Inferior parietal cortex (tissue), 1 donor: ENCODE measurements at regions not wholly inside any gene's neighbourhood (a gene's known extent, or its start where the extent isn't known, plus 50 kb on each side); places are given as distances from the start of the nearest gene placed in this dataset.
"Not testable (repeated sequence)": the region's sequence is repeated elsewhere in the genome, so short reads cannot be mapped to it uniquely, and the experiment has no call there.

Source experiments
- DNase-seq: peaks from one replicate; pipeline ENCODE4 v3.0.0-alpha.2; 2016; ENCODE audit errors: extremely low spot score

DNA sequence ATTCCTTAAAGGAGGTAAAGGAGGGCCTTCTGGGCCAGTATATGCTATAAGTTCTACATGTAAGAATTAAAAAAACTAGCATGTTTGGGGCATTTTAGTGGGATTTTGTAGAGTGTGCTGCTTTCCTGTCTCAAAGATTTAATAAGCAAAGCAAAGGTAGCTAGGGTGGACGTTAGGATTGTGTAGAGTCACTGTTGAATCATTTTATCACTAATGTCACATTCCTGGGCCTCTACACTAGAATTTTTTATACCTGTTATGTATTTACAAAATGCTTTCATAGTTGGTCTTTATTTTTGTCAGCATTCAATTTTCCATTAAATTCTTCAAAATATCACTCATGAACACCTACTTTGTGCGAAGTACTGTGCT lies 139.4 kb upstream of the PHYHIPL start:
- no peak for DNase-seq

DNA sequence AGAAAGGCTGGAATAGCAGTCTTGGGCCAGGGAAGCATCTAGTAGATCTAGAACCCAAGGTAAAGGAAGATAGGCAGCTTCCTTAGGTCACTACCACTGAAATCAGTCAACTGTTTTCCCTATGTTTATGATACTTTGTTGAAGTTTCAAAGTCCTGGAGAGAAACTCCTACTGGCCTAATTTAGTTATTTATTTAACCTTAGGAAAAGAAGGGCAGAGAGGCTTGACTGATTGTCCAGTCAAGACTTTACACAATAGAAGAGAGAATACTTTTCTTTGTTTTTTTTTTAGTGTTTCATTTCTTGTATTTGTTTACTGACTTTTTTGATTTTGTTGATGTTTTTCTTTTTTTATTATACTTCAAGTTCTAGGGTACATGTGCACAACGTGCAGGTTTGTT lies 138.9 kb upstream of the PHYHIPL start:
- no peak for DNase-seq

- not testable (repeated sequence) for DNase-seq
These were observed 133.1 kb upstream of the PHYHIPL start for GRCh38 chr10:59043358-59043757.

DNA sequence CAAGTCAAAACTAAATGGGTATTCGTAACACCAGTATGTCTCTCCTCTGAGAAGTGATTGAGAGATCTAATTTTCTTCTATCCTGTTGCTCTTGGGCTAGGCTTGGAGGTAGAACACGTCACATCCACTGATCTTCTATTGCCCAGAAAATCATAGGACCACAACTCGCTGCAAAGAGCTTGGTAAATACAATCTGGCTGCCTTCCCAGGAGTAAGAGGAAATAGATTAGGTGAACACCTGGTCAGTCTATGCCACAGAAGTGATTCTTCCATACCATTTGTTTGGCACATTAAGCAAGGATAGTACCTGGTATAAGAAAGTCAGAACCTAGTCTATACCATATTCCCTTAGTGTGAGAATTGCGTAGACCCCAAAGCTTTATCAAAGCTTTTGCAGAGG lies 129.3 kb upstream of the PHYHIPL start:
- DNase-seq, result no peak

DNA sequence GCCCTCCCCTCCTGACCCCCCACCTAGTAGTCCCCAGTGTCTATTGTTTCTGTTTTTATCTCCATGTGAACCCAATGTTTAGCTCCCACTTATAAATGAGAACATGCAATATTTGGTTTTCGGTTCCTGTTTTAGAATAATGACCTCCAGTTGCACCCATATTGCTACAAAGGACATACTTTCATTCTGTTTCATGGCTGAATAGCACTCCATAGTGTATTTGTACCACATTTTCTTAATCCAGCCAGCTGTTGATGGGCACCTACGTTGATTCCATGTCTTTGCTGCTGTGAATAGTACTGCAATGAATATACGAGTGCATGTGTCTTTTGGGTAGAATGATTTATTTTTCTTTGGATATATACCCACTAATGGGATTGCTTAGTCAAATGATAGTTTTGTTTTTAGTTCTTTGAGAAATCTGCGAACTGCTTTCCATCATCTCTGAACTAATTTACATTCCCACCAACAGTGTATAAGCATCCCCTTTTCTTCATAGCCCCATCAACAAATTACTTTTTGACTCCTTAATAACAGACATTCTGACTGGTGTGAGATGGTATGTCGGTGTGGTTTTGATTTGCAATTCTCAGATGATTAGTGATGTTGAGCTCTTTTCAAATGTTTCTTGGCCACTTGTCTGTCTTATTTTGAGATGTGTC lies 128.4 kb upstream of the PHYHIPL start:
- no peak for DNase-seq

- DNase-seq, result not testable (repeated sequence)
These were observed 122.9 kb upstream of the PHYHIPL start for GRCh38 chr10:59053502-59053901.

GRCh38 chr10:59055045-59055444 lies 121.4 kb upstream of the PHYHIPL start:
- DNase-seq, result no peak

DNA sequence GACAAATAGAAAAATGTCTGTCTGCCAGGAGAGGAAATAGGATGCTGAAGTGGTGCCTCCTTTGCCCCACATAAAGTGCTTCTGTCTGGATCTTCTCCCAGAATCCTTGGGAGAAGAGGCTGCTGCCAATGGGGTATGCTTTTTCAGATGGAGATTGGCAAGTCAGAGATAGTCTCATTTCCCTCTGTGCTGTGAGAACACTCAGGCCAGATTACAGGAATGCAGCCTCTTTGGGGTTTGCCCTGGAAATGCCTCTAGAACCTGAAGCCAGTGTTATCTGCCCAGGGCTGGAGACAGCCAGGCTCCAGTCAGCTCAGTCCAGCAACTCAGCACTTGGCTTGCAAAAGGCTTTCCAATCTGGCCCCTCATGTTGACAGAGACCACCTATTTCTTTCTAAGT lies 119.1 kb upstream of the PHYHIPL start:
- DNase-seq, result peak; percentile 43

- no peak for DNase-seq
These were observed 115.6 kb upstream of the PHYHIPL start for GRCh38 chr10:59060852-59061251.

- no peak for DNase-seq
These were observed 113.0 kb upstream of the PHYHIPL start for GRCh38 chr10:59063491-59063890.

DNA sequence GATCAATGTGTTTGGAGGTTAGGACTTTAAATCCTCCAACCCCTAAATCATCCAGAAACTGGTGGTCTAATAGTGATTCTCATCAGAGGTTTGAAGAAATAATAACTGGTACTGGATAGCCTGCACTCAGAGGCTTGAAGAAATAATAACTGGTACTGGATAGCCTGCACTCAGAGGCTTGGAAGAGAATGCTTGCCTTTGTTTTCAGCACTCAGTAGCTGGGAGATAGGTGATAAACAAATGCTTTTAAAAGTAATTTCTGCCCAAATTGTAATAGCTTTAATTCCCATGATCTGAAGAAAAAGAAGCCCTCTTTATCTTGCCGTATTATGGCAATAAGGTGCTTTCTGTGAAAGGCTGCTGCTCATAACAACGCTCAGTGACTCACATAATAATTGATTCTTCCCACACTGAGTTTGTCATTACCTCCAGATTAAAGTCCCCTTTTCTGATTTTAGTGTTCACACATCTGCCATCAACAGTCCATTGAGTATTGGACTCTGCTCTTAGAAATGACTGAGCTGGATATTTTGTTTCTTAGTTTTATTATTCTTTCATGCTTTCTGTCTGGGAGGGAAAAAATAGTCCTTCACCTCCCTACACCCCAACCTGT lies 112.3 kb upstream of the PHYHIPL start:
- DNase-seq, result peak; percentile 25

- no peak for DNase-seq
These were observed 111.5 kb upstream of the PHYHIPL start for GRCh38 chr10:59064759-59065539.

DNA sequence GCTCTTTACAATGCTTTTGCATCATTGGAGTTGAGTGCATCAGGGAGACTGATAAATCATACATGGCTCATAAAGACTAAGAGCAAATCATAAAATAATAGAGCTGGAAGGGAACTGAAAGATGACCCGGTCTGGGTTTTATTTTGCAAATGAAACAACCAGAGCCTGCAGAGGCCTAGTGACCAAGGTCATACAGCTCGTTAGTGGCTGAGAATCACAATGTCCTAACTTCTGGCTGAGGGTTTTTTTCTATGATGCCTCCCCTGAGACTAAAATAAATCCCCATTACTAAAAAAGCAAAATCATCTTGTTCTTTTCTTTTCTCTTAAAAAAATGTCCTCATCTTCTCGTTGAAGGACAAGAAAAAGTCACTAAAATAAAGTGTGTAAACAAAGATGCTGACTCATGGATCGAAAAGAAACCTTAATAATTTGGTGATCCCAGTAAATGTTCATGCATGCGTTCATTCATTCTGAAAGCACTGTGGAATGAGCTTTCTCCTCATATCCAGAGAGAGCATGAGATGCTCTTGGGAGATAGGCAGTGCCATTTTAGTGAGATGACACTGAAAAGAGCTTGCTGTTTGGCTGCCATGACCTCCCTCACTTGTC lies 107.8 kb upstream of the PHYHIPL start:
- no peak for DNase-seq

GRCh38 chr10:59072038-59072437 lies 104.4 kb upstream of the PHYHIPL start:
- no peak for DNase-seq

- no peak for DNase-seq
These were observed 102.9 kb upstream of the PHYHIPL start for GRCh38 chr10:59073456-59074053.

DNA sequence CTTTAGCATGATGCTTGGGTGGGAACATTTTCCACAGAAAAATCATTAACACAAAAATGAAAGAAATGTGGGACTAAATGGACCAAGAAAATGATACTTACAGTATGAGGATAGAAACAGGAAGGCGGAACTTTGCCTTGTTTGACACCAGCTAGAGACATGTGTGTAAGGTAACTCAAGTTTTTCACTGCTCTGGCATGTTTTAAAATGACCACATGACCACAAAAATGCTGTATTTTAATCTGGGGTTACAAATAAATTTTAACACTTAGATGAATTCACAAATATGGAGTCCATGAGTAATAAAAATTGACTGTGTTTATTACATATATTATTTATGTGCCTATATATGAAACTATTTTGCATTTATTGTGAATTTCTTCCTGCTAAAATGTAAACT lies 100.9 kb upstream of the PHYHIPL start:
- DNase-seq, result no peak

DNA sequence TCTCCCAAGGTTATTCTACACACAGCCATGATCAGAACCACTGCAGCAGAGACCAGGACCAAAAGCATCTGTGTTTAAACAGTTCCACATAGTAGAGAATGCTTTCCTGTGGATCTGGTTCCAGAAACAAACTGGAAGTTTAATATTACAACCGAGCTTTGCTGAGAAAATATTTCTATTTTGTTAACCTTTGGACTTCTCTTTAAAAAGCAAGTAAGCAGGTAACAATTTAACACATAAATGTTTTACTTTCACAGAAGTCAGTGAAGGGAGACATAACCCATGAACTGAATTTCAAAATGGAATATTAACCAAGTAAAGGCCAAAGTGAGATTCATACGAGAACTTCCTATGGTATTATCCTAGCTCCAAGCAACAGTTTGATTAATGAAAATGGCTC lies 98.6 kb upstream of the PHYHIPL start:
- DNase-seq, result no peak

GRCh38 chr10:59078978-59079377 lies 97.5 kb upstream of the PHYHIPL start:
- no peak for DNase-seq

DNA sequence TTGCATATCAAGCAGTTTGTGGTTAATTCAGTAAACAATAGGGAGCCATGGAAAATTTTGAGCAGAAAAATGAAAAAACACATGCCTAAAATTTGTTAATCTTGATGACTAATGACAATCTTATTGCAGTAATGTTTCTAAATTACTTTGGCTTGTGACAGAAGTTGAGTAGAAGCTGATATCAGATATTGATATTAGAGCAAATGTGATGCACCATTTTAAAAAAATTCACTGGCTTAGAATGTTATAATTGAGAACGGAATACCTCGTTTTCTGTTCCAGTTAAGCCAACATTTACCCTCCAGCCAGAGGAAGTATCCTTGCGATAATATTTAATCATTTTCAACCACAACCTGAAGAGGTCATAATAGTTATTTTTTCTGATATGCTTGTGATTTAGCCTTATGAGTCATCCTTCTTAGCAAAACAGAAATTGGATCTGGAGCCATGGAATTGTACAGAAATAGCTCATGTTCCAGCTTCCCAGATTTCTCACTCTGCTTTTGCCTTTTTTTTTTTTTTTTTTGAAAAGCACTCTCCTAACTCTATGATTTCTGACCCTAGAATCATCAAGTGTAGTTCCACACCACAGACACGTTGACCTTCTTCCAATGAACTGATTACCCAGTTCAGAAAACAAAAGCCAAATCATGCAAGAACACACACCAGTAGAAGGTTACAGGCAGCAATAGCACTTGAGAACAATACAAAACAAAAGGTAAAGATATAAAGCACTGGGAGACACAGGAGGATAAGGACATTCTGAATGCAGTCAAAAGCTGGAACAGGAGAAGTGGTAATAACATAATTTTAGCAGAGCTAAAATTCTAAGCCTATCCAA lies 96.8 kb upstream of the PHYHIPL start:
- no peak for DNase-seq

DNA sequence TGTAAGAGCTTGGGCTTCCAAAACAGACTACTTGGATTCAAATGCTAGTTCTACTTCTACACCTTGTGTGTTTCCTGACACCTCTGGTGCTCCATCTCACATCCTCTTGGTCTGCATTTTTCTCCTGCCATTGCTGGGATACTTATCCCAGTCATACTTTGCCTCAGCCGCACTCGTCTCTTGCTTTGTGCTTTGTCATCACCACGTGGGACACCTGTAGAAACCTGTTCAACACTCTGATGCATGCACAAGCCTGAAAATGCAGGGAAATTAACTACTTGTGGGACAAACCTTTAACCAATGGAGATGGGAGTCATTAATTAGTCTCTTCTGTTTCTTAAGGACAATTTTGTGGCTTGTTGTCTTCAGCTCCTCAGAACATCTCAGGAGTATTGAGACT lies 94.2 kb upstream of the PHYHIPL start:
- DNase-seq, result no peak

- DNase-seq, result no peak
These were observed 91.4 kb upstream of the PHYHIPL start for GRCh38 chr10:59085054-59085453.
